IPS-20b (cell line): ENCODE measurements at regions not wholly inside any gene's neighbourhood (a gene's known extent, or its start where the extent isn't known, plus 50 kb on each side); places are given as distances from the start of the nearest gene placed in this dataset.
A peak's percentile ranks its signal among the peaks of the same experiment; 100 is the strongest.

Experiments used
- H3K27ac ChIP-seq: one replicate; pipeline ENCODE4 v1.5.1; 2013; ENCODE audit warnings: low read length
- H3K27me3 ChIP-seq: 2 replicates; pipeline ENCODE4 v1.6.1; 2013; ENCODE audit warnings: mild to moderate bottlenecking, low read length, inconsistent platforms; ENCODE audit not compliant: insufficient read depth
- H3K36me3 ChIP-seq: 2 replicates; pipeline ENCODE4 v1.6.1; 2013; ENCODE audit warnings: low read depth, mild to moderate bottlenecking, inconsistent platforms, low read length, moderate library complexity; ENCODE audit not compliant: insufficient read depth
- H3K4me1 ChIP-seq: 2 replicates; pipeline ENCODE4 v1.6.1; 2013; ENCODE audit warnings: mild to moderate bottlenecking, control low read depth, inconsistent platforms, low read length, moderate library complexity; ENCODE audit not compliant: insufficient read depth
- H3K4me3 ChIP-seq: 2 replicates; pipeline ENCODE4 v1.5.1; 2013; ENCODE audit warnings: mild to moderate bottlenecking, low read length, inconsistent platforms
- H3K9ac ChIP-seq: 2 replicates; pipeline ENCODE4 v1.6.1; 2013; ENCODE audit warnings: low read depth, mild to moderate bottlenecking, inconsistent platforms, low read length, moderate library complexity
- H3K9me3 ChIP-seq: 2 replicates; pipeline ENCODE4 v1.6.1; 2013; ENCODE audit warnings: mild to moderate bottlenecking, low read depth, low read length, inconsistent platforms; ENCODE audit not compliant: insufficient read depth

- no peaks in the 10 kb centered on the region for H3K9me3 ChIP-seq
- peaks cover 6% of the 10 kb centered on the region for H3K4me1 ChIP-seq
- H3K9ac ChIP-seq: no peak overlapping the region
- no peak overlapping the region for H3K27ac ChIP-seq
- H3K36me3 ChIP-seq: no peaks in the 10 kb centered on the region
- H3K4me3 ChIP-seq: no peak overlapping the region
- H3K27me3 ChIP-seq: no peaks in the 10 kb centered on the region
These were observed 980.9 kb downstream of the FSTL5 start for GRCh38 chr4:161182913-161183312.

DNA sequence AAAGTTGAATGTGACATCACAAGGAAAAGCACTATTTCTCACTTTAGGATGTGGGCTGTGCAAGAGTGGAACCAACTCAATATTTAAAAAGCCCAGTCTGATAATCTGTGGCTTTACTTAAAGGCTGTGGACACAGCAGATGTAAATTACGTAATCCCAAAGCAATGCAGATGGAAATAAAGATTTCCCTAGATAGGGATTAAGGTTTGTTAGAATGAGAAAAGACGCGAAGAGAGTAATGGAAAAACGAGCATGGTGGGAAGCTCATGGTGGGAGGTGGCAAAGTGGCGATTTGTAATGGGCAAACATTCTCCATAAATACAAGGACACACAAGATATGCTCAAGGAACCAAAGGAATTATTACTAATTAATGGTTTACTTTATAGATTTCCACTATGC, 985.5 kb downstream of the FSTL5 start:
- no peaks in the 10 kb centered on the region for H3K36me3 ChIP-seq
- no peaks in the 10 kb centered on the region for H3K9me3 ChIP-seq
- no peak overlapping the region for H3K27ac ChIP-seq
- H3K27me3 ChIP-seq: no peaks in the 10 kb centered on the region
- H3K4me3 ChIP-seq: 0 out of 2 replicates have a peak overlapping the region, but pooled peaks have one; percentile 6
- H3K9ac ChIP-seq: no peak overlapping the region
- peaks cover 19% of the 10 kb centered on the region for H3K4me1 ChIP-seq

DNA sequence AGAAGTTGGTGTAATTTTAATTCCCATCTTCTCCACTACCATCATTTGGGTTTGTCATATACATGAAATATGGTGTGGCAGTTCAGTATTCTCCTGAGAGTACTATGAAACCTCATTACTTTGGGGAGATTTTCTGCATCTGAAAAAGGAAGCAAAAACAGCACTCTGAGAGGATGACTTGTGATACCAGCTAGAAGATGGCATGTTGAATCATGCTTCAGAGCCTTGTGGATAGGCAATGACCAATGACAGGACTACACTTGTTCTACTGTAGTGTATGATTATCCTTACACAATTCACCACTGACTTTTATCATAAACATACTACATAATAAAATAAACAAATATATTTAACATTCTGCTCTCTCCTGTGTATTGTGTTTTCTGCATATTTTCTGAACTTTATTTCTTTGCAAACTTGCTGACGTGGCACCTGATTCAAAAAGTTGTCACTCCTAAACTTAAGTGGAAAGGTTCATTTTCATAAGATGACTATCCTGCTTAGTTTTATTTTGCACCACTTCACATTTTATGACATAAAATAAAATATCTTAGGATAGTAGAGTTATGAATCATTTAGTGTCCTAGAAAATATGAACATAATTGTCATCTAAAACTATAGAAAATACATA, 991.3 kb downstream of the FSTL5 start:
- no peaks in the 10 kb centered on the region for H3K36me3 ChIP-seq
- H3K27me3 ChIP-seq: no peaks in the 10 kb centered on the region
- H3K9ac ChIP-seq: no peak overlapping the region
- no peak overlapping the region for H3K27ac ChIP-seq
- no peak overlapping the region for H3K4me3 ChIP-seq
- H3K9me3 ChIP-seq: no peaks in the 10 kb centered on the region
- peaks cover 10% of the 10 kb centered on the region; the same call in 1 of the 2 replicates for H3K4me1 ChIP-seq

- H3K27me3 ChIP-seq: no peaks in the 10 kb centered on the region
- no peak overlapping the region for H3K27ac ChIP-seq
- no peak overlapping the region for H3K9ac ChIP-seq
- H3K4me3 ChIP-seq: no peak overlapping the region
- no peaks in the 10 kb centered on the region for H3K9me3 ChIP-seq
- H3K4me1 ChIP-seq: no peaks in the 10 kb centered on the region
- no peaks in the 10 kb centered on the region for H3K36me3 ChIP-seq
These were observed 996.3 kb downstream of the FSTL5 start for GRCh38 chr4:161167539-161167938.

- no peaks in the 10 kb centered on the region for H3K9me3 ChIP-seq
- no peak overlapping the region for H3K9ac ChIP-seq
- no peaks in the 10 kb centered on the region for H3K27me3 ChIP-seq
- H3K27ac ChIP-seq: no peak overlapping the region
- peaks cover 16% of the 10 kb centered on the region for H3K4me1 ChIP-seq
- no peaks in the 10 kb centered on the region for H3K36me3 ChIP-seq
- H3K4me3 ChIP-seq: no peak overlapping the region
These were observed 1003.1 kb downstream of the FSTL5 start for GRCh38 chr4:161160718-161161117.

- Histone ChIP-seq H3K36me3 (no peaks in the 10 kb centered on the region), H3K9ac (no peak overlapping the region; the same call in 1 of the 2 replicates), H3K4me1 (no peaks in the 10 kb centered on the region), H3K9me3 (no peaks in the 10 kb centered on the region), H3K27me3 (no peaks in the 10 kb centered on the region), H3K27ac (no peak overlapping the region), H3K4me3 (no peak overlapping the region)
These were observed 1015.7 kb downstream of the FSTL5 start for GRCh38 chr4:161148051-161148450.

DNA sequence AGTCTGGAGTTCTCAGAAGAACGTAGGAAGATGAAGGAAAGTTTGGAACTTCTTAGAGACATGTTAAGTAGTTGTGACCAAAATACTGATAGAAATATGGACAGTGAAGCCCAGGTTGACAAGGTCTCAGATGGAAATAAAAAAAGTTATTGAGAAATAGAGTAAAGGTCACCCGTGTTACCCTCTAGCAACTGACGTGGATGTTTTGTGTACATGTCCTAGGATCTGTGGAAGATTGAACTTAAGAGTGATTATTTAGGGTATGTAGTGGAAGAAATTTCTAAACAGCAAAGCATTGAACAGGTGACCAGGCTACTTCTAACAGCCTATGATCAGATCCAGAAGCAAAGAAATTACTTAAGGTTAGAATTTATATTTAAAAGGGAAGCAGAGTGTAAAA, 1020.4 kb downstream of the FSTL5 start:
- Histone ChIP-seq H3K27ac (no peak overlapping the region), H3K36me3 (no peaks in the 10 kb centered on the region), H3K9me3 (no peaks in the 10 kb centered on the region; the same call in 1 of the 2 replicates), H3K9ac (no peak overlapping the region), H3K4me1 (no peaks in the 10 kb centered on the region), H3K27me3 (no peaks in the 10 kb centered on the region), H3K4me3 (no peak overlapping the region)

GRCh38 chr4:161134795-161135194, 1029.0 kb downstream of the FSTL5 start:
- no peak overlapping the region for H3K27ac ChIP-seq

DNA sequence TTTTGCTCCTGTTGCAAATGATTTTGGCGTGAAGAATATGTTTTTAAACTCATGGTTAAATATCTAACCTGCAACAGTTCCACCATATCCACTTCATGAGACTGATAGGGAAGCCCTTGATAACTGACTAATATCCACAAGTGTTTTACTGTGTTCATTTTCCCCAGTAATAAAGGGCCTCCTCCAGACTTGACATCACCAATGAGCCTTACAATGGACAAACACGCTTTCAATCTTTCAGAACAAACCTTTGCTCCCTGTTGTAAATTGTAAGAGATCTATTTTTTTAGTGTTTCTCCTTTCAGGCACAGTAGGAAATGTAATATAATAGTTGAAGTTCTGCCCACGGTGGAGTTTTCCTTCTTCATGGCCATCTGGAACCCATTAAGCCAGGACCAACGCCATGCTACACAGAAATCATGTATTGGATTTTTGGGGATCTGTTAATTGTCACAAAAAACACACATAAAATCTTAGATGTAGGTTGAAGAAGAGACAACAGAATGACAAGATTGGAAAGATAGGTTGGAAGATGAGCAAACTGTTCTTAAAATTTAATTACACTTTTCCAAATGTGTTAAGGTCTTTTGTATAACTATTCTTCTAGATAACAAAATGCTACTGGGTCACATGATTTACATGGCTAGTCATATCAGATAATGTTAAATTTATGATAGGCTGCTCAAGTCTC, 1030.1 kb downstream of the FSTL5 start:
- no peaks in the 10 kb centered on the region for H3K27me3 ChIP-seq
- H3K4me1 ChIP-seq: no peaks in the 10 kb centered on the region
- no peaks in the 10 kb centered on the region for H3K9me3 ChIP-seq
- H3K9ac ChIP-seq: no peak overlapping the region
- H3K36me3 ChIP-seq: no peaks in the 10 kb centered on the region
- H3K4me3 ChIP-seq: no peak overlapping the region
- no peak overlapping the region for H3K27ac ChIP-seq

More at GRCh38 chr4:161134795-161135194, 1029.0 kb downstream of the FSTL5 start:
- Histone ChIP-seq H3K4me1 (no peaks in the 10 kb centered on the region), H3K4me3 (no peak overlapping the region), H3K9me3 (no peaks in the 10 kb centered on the region), H3K27me3 (no peaks in the 10 kb centered on the region), H3K9ac (no peak overlapping the region), H3K36me3 (no peaks in the 10 kb centered on the region)

- Histone ChIP-seq H3K4me1 (no peaks in the 10 kb centered on the region), H3K36me3 (no peaks in the 10 kb centered on the region), H3K9me3 (no peaks in the 10 kb centered on the region), H3K27me3 (no peaks in the 10 kb centered on the region), H3K9ac (no peak overlapping the region), H3K4me3 (no peak overlapping the region), H3K27ac (no peak overlapping the region)
These were observed 1030.9 kb downstream of the FSTL5 start for GRCh38 chr4:161132715-161133425.

DNA sequence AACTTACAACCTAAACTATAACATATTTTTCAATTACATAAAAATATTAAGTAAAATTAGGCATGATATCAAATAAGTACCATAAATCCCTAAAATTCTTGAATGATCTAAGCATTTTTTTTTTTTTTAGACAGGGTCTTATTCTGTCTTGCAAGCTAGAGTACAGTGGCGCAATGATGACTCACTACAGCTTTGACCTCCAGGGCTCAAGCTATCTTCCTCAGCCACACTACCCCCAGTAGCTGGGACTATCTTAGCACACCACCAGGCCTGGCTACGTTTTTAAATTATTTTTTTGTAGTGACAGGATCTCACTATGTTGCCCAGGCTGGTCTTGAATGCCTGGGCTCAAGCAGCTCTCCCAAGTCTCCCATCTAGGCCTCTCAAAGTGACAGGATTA, 1042.3 kb downstream of the FSTL5 start:
- Histone ChIP-seq H3K36me3 (no peaks in the 10 kb centered on the region), H3K4me1 (no peaks in the 10 kb centered on the region), H3K9me3 (no peaks in the 10 kb centered on the region; the same call in 1 of the 2 replicates), H3K27ac (no peak overlapping the region), H3K9ac (no peak overlapping the region), H3K27me3 (no peaks in the 10 kb centered on the region), H3K4me3 (no peak overlapping the region)

GRCh38 chr4:161101881-161102280, 1061.9 kb downstream of the FSTL5 start:
- H3K4me3 ChIP-seq: no peak overlapping the region
- no peaks in the 10 kb centered on the region for H3K36me3 ChIP-seq
- H3K4me1 ChIP-seq: peaks cover 7% of the 10 kb centered on the region; the same call in 1 of the 2 replicates
- no peaks in the 10 kb centered on the region for H3K9me3 ChIP-seq
- no peaks in the 10 kb centered on the region for H3K27me3 ChIP-seq
- H3K9ac ChIP-seq: no peak overlapping the region
- H3K27ac ChIP-seq: no peak overlapping the region
